LNCaP clone FGC (cell line): ENCODE measurements at regions not wholly inside any gene's neighbourhood (a gene's known extent, or its start where the extent isn't known, plus 50 kb on each side); places are given as distances from the start of the nearest gene placed in this dataset.

Experiments used
- DNase-seq: peaks from one replicate; pipeline ENCODE4 v3.0.0-alpha.2; 2011; ENCODE audit warnings: low read depth
- H3K4me3 ChIP-seq: 2 replicates; pipeline ENCODE4 v1.5.1; 2011; ENCODE audit warnings: mild to moderate bottlenecking, low read depth, low read length, control low read depth
- CTCF ChIP-seq: IDR thresholded peaks from 2 replicates; pipeline ENCODE4 v1.5.1; 2012; ENCODE audit warnings: mild to moderate bottlenecking; ENCODE audit not compliant: control insufficient read depth, insufficient read depth; ENCODE audit errors: extremely low read depth

- no peak for TF ChIP-seq CTCF
- no peak overlapping the region for H3K4me3 ChIP-seq
- DNase-seq = no peak
Observed at GRCh38 chr11:104380358-104380757, 216.4 kb upstream of the PDGFD start.

GRCh38 chr11:104372111-104372510 lies 208.2 kb upstream of the PDGFD start:
- no peak for DNase-seq
- TF ChIP-seq CTCF = no peak
- no peak overlapping the region for H3K4me3 ChIP-seq

- DNase-seq = no peak
- no peak for TF ChIP-seq CTCF
- H3K4me3 ChIP-seq = no peak overlapping the region
Observed at GRCh38 chr11:104370478-104370877, 206.5 kb upstream of the PDGFD start.

- DNase-seq = no peak
- H3K4me3 ChIP-seq = no peak overlapping the region
- no peak for TF ChIP-seq CTCF
Observed at GRCh38 chr11:104369761-104370160, 205.8 kb upstream of the PDGFD start.

GRCh38 chr11:104366321-104366734 lies 202.4 kb upstream of the PDGFD start:
- TF ChIP-seq CTCF = no peak
- H3K4me3 ChIP-seq = no peak overlapping the region
- DNase-seq = no peak

GRCh38 chr11:104365676-104366075 lies 201.7 kb upstream of the PDGFD start:
- no peak for TF ChIP-seq CTCF
- no peak overlapping the region for H3K4me3 ChIP-seq
- no peak for DNase-seq

GRCh38 chr11:104361975-104362374 lies 198.0 kb upstream of the PDGFD start:
- no peak for TF ChIP-seq CTCF
- DNase-seq = no peak
- H3K4me3 ChIP-seq = no peak overlapping the region
